DMS79 (cell line): ENCODE measurements at regions not wholly inside any gene's neighbourhood (a gene's known extent, or its start where the extent isn't known, plus 50 kb on each side); places are given as distances from the start of the nearest gene placed in this dataset.

ENCODE experiments used
- DNase-seq: peaks from one replicate; lab custom pipeline; 2025; lab: John Stamatoyannopoulos, UW

DNA sequence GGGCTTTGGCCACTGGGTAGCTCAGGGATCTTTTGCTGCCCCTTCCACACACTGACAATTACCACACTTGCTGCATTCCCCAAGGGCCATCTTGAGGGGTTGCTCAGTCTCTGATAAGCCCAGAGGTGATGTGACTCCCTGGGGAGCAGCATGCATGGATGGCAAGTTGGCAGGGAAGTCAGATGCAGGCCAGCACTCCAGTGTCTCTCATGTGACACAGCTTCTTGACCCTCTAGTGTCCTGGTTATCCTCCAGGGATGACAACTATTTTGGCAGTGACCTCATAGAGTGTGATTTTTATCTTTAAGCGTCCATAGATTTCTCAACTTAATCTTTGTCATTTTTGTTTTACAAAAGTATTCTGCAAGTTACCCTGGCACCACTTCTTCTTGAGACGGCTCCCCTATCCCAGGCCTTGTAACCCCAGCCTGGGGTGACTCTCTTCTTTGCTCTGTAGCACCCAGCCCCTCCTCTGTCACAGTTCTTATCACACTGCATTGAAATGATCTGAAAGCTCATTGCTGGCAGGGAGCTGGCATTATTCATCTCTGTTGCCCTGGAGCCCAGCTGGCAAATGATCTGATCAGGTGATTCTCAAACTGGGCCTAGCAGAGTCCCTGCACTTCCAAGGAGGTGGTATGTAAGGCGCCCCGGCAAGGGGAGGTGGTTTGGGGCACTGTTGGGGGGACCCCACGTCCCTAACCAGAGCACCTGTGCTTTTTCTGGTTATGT is 72.6 kb downstream of the TENT5C start:
- no peak for DNase-seq

DNA sequence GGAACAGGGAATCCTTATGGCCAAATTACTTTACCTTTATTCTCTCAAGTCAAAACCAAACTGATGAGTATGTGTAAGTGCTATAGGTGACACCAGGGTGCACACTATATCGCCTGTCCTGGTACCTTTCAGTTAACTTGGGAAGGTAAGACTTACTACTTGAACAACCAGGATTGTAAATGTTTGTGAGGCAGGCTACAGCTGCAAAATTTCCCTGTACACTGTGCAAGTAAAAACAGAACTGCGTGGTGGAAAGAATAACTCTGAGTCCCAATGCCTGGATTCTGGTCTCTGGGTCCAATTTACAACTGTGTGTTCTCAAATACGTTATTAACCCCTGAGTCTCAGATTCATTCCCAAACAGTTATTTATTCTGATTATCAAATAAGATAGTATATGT is 73.5 kb downstream of the TENT5C start:
- DNase-seq: no peak

DNA sequence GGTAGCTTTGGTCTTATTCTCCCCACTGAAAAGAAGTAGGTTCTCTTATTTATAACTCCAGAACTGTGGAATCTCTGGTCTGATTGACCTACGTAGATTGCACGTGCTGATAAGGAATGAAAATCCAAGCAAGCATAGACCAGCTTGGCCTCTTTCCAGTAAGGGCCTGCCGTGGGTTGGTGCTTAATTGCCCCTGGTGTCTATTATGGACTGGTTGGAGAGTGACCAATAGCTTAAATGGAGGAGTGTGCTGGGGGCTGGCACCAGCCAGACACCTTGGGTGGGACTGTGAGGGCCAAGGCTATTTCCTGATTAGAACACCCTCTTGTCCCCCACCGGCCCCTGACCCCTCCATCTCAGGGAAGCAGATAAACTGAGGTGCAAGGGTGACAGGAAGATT is 74.0 kb downstream of the TENT5C start:
- DNase-seq: no peak

DNA sequence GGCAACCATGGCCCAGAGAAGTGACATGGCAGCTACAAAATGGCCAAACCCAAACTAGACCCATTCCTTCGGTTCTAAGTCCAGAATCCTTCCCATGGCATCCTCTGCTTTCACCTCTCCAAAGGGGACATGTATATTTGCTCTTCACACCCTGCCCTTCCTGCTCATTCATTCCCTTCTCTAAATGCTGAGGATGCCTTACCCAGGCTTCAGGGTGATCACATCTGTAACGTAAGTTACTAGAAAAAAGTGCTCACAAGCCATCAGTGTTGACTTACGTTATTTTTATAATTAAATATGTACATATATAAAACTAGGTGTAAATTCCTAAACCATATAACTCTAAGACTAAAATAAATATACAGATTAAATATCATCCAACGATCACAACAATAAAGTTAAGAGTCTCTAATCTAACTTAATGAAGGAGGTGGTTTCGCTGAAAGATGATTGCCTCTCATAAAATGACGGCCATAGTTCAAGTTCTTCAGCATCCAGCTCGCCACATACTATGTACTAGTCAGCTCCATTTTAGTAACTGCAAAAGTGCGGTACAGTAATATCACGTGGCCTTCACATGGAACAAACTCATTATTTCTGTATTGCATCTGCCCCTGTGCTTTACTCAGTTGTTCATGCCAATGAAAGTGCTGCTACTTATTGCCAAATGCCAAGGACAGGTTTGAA is 74.6 kb downstream of the TENT5C start:
- no peak for DNase-seq

DNA sequence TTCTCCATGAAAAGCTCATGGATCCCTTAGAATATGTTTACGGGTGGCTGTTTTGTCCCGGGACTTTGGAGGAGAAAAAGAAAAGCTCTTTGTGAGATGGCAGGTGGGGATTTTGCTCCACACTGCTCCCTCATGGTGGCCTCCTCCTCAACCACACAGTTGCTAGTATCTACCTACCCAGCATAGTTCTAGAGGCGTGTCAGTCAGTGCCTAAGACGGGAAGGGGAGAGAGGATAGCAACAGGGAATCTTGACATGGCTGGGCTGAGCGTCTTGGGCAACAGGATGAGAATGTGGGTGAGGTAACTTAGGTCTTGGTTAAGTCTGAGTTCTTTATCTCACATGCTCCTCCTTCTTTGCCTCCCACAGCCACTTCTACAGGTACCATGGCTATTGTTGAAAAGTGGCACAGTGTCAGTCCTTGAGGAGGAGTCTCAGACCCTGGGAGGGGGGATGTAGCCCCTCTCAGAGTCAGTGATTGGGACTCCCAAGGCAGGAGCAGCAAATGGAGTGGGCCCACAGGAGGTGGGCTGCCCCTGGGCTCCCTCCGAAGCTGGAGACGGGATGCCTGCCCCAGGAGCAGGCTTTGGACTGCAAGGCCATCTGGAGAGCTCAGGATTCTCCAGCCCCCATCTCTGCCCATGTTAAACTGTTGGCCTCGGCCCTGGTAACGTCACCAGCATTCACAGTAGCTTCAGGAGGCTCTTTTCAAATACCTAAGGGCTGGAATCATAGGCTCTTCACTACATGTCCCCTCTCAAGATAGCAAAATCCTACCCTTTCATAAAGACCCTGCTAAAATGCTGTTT is 75.4 kb downstream of the TENT5C start:
- DNase-seq: no peak

DNA sequence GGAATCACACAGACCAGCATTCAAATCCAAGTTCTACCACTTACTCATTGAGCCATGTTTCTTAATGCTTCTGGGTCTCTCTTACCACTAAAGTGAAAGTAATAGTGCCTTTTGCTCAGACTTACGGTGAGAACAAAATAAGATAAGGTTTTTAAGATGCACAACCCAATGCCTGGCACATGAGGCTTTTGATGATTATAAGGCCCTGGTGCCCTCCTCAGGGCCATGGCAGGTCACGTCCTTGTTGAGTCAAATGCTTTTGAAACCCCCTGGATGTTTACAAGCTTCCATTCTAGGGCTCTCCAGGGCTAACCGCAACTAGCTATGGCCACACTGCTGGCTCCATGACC is 76.0 kb downstream of the TENT5C start:
- no peak for DNase-seq

DNA sequence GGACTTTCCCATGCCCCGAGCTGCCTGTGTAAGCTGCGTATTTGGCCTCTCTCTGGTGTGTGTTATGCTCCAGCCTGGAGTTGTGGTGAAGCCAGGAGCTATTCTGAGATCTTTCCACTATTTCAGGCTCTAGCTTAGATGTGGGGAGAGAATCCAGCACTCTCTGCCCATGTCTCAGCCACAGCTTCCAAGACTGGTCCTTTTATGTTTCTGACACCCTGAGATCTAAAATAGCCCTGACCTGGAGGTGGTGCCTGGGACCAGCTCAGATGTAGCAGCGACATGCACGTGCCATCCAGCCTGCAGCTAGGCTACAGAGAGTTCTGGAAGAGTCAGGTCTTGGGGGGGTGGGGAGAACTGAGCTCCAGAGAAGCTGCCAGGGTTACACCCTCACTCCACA is 76.5 kb downstream of the TENT5C start:
- DNase-seq: no peak

DNA sequence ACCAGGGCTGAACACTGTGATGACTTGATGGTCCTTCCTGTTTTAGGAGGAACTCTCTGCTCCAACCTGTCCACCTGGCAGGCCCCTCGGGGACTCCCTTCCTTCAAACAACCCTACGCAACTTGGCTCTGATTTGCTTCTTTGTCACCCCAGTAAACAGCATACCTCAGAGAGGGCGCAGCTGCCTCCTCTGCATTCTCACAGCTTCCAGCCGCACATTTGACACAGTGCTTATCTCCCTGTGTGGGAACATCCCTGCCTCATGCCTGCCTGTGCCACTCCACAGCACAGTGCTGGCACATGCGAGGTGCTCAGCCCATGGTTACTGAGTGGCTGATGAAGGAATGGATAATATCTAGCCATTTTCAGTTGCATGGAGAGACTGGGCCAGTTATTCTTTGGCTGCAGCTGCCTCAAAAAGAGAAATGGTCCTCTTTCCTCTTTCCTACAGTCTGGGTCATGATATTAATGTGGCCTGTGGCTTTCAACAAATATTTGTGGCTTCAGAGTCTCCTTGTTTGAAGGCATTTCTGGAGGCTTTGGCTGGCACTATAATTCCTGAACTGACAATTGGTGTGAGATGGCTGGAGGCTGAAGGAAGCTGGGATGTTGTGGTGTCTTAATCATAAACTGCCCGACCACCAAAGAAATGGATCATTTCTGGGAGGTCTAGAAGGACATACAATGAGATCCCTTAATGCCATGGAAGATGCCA is 77.9 kb downstream of the TENT5C start:
- no peak for DNase-seq

DNA sequence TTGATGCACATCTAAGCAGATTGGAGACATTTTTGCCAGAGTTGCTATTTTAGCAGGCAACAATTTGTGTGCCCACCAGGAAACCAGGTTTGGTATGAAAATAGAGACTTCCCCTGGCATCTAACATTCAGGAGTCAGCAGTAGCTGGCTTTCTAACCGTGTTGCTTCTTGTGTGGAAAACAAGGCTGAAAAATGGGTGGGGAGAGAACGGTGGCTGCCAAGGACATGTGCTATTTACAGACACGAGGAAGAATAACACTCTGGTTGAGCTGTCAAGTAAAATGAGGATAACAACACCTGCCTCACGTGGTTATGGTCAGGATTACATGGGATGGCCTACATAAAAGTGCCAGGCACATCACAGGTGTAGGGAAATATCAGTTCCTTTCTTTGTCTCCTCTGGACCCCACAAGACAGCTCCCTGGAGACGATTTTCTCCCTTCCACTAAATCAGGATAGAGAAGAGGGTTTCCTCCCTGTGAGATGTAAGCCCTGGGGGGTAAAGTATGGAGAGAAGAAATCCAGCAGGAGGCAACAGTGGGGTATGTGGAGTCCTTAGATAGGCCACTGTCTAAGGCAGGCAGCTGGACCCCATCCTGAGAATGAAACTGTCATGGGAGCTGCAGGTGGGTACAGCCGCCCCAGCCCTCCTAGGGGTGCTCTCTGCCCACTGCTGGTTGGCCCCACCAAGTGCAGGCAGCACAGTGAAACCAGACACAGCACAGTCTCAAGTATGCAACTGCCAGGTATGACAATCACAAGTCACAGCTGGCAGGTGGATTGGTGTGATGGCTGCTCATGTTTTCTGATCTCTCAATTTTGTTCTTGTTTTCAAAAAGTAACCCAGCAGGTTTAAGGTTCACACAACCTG is 80.3 kb downstream of the TENT5C start:
- no peak for DNase-seq

DNA sequence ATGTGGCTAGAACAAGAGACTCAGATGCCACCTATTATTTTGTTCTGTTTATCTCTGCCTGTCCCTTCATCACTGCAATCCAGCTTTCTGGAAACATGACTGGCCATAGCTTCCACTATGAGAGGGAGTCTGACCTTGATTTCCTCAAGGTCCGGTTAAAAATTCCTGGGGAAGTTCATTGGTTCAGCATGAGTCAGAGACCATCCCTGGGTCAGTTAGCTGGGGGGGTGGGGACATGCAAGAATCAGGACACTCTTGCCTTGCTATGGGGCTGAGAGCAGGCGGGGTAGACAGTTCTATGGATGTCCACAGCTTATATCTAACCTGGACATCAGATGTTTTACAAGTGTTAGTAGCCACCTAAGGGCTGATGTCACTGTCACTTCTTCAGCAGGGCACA is 81.1 kb downstream of the TENT5C start:
- no peak for DNase-seq

DNA sequence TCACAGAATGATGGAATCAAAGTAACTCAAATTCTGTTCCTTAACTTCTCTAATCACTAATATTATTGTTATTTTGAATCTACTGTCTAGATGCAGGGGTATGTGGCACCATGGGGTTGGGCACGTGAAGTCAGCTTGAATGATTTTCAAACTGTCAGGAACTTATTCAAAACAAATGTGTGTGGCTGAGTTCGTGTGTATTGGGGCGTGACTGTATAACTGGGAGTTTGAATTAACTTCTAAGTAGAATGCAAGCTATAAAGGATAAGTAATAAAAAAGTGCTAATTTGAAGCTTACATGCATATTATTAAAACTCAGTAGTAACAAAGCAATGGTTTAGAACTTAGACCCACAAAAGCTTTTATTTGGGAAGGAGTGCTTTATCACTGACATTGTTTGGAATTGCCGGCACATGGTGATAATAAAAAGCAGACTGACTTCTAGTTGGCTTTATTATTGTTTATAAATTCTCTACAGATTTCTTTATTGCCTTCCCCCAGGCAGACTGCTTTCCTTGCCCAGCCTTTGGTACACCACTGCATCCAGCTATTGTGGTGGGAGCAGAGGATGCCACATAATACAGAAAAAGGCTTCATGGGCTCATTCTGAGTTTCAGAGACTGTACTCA is 84.3 kb downstream of the TENT5C start:
- no peak for DNase-seq

DNA sequence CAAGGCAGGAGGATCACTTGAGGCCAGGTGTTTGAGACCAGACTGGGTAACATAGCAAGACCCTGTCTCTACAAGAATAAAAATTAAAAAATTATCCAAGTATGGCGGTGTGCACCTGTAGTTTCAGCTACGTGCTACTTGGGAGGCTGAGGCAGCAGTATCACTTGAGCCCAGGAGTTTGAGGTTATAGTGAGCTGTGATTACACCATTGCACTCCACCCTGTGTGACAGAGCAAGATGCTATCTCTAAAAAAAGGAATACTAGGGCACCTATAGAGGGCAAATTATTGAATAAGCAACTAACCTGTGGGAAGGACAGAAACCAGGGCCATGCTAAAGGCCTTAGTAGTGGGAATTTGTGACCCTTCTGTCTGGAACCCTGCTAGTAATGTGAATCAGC is 86.1 kb downstream of the TENT5C start:
- DNase-seq: no peak

DNA sequence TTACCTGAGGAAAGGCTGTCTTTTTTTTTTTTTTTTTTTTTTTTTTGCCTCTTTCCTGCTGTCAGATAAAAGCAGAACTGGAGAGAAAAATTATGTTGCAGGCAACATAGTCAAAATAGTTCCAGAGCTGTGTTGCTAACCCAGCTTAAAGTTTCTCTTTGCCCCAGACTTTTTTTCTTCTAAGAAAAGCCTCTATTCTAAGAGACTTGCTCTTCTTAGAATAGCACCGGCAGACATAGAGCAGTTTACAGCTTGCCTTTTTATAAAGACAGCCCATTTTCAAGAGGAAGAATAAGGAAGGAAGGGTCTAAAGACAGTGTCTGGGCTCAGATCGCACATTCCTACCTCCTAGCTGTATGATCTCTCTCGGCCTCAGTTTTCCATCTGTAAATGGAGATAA is 88.7 kb downstream of the TENT5C start:
- DNase-seq: no peak

DNA sequence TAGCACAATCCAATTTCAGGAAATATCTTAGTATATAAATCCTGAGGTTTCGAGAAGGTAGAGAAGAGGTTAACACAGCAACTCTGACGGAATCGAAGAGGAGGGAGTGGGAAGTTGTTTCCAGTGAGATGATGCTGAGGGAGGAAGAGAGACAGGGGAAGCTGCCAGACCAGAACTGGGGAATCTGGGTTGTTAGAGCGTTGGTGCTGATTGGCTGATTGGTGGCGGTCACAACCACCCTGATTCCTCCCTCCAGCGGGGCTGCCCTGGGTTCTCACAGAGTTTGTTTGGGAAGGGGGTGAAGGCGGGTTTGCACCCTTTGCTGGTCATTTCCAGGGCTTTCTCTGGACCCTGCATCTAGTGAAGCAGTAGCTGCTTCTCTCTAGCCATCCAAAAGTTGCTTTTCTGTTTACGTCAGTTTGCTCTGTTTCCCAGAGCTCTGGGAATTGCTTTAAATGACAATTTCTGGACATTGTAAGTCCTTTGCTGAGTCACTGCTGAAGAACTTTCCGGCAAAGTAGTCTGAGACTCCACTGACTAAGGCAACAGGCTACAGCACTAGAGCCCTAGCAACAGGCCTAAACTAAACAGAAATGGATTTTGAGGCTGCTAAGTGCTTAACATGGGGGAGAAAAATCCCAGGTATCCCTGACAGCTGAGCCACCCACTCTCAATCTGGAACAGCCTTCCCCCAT is 90.1 kb downstream of the TENT5C start:
- no peak for DNase-seq

DNA sequence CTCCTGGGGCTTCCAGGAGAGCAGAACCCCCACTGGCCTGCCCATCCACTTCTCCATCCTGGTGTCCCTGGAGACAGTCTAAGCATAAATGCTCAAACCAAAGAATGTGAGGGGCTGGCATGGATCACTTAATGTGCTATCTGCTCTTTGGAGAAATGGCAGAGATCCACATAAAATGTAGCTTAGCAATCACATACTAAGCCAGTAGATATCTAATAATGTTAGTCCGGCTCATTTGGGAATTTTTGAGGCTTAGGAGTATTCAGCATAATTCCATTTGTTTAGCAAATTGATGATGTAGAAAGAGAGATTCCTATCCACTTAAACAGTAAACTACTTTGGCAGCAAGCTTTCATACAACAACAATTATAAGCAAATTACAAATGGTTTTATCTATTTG is 90.7 kb downstream of the TENT5C start:
- no peak for DNase-seq

DNA sequence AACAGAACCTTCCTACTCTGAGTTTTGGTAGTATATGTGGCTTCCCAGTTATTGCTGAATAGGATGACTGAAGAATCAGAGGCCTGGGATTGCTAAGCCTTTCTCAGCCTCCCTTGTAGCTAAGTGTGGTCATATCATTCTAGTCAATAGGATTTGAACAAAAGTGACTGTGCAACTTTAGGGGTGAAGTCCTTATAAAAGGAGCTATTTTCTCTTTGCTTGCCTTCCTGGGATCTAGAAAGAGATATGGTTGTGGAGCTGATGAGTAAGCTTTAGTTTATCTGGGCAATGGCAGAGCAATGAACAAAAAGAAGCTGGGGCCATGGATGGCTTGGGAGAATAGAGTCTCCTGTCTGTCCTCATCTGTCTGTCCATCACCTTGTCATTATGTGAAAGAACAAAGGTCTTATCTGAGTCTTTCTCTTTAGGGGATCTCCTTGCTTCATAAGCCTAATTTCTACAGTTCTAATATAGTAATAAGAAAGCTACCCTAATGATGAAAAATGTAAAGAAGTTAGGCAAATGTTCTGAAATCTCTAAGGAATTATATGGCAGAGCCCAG is 91.5 kb downstream of the TENT5C start:
- DNase-seq: no peak

DNA sequence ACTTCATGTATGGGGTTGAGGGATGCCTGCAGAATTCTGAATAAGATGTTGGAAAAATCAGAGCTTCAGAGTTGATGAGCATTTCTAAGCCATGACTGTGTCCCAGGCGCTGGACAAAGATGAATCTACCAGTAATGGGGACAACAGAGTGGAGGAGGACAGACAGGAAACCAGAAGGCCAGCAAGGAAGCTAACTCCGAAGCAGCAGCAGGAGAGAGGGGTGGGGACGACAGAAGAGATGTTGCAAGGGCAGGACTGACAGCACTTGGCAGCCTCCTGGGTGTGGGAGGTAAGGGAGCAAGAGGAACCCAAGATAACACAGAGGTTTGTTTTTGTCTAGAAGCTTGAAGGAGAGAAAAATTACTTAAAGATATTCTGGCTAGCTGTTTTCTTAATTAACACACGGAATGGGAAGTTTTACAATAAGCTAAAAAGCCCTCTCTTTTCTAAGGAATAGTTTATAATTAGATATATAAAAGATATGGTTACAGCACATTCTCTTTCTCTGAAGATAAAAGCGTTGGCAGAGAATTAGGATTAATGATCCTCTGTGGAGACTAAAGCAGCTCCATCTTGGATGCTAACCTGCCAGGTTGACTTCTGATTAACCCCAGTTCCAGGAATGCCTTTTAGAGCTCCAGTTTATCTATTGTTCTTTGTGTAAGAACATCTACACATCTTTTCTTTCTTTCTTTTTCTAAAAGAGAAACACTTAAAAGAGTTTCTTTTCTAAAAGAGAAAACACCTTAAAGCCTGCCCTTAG is 92.7 kb downstream of the TENT5C start:
- DNase-seq: no peak

DNA sequence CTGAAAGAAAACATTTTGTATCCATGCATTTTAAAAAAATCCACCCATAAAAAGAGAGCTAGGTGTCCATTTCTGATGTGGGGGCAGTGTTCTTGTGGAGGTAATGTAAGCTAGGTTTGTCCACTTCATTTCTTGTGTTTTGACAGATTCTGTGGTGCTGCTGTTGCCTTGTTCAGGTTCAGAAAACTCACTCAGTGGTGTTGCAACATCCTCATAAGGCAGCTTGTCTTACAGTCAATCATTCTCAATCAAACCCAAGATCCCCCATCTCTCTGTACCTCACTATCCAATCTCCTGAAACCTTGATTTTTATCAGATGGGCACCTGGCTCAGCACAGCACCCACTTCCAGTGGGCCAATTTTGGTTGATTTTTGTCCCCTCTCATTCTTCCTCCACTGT is 94.1 kb downstream of the TENT5C start:
- no peak for DNase-seq

DNA sequence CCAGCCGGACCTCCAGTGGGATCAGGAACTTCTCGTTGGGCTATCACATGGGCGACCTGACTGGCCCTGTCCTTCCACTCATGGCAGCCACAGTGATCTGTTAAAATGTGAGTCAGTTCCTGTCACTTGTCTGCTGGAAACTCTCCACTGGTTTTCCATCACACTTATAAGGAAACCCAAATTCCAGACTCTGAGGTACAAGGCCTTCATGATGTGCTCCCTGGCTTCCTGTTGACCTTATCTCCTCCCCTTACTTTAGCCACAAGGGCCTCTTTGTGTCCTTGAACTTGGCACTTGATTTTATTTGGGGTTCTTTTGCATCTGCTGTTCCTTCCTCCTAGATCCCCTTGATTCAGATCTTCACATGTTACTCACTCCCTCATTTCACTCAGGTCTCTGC is 96.8 kb downstream of the TENT5C start:
- DNase-seq: no peak
